Right forelimb (tissue), 1 donor: ENCODE measurements at regions not wholly inside any gene's neighbourhood (a gene's known extent, or its start where the extent isn't known, plus 50 kb on each side); places are given as distances from the start of the nearest gene placed in this dataset.

Experiments used
- DNase-seq: peaks from one replicate; pipeline ENCODE4 v3.0.0-alpha.2; 2018

DNA sequence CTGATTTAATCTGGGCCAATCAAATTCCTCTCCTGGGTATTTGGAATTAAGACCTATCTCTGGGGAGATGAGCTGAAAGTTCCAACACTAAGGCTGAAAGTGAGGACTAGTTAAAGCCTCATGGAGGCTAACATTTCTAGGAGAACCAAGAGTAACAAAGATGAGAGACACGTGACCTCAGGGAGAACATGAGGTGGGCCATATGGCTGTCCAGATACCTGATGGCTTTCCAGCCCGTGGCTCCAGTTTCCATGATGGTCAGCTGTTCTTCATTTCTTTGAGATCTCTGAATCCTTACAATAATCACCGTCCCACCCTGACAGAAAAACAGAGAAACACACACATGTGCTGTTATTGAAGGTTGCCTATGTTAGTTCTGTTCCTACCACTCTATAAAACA lies 66.1 kb downstream of the LEPR start:
- DNase-seq: no peak

DNA sequence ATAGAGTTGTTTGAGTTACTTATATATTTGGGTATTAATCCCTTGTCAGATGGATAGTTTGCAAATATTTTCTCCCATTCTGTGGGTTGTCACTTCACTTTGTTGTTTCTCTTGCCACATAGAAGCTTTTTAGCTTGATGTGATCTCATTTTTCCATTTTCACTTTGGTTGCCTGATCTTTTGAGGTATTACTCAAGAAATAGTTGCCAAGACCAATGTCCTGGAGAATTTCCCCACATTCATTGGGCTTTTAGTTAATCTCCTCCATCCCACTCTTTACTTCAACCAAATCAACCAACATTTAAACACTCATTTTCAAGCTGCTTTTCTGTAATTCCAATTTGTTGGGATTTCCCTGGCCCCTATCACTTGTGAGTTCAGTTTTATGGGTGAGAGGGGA lies 69.0 kb downstream of the LEPR start:
- no peak for DNase-seq

DNA sequence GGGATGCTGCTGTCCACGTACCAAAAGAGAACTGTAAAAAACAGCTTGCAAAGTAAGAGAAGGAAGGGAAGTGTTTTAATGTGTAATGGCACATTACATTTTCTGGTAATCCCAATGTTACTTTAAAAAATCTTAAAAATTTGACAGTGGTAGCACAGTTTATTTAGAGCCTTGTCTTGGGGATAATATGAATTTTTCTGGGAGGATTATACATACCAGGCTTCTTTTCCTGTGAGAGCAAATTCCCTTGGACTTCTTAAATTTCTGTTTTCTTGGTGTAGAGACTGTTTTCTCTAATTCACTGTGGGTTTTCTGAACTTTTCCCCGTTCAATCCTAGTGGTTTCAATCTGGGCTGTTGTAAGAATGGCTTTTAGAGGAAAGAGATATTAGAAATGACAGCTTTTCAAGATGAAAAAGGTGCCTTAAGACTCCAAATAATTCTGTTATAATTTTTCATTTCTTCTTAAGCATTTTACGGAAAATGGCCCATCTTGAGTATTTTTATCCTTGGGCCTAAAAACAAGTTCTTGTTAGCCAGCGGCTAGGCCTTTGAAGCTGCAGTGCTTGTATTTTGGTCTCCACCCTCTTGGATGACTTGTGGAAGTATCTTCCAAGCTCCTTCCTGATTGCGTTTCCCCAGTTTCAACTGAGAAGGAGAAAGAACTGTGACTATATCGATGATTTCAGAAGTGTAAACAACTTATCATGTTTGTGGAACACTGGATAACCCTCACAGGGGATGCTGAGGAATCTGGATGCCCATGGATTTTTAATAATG lies 70.0 kb downstream of the LEPR start:
- no peak for DNase-seq

DNA sequence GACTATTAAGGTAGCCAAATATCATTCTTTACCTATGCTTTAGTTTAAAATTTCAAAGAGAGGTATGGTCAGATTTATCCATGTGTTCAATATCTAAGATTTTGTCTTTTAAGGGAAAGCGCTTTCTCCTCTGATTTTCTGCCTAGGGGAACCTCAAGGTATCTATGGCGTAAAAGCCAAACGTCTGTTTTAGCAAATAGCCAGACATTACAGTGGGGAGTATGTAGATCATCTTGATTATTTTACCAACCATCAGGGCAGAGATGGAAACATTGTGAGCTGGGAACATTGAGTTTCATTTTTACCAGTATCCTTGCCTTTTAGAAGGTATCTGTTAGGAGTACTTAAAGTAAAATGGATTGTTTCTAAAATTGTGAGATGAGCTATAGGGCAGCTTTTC lies 71.0 kb downstream of the LEPR start:
- DNase-seq: no peak

DNA sequence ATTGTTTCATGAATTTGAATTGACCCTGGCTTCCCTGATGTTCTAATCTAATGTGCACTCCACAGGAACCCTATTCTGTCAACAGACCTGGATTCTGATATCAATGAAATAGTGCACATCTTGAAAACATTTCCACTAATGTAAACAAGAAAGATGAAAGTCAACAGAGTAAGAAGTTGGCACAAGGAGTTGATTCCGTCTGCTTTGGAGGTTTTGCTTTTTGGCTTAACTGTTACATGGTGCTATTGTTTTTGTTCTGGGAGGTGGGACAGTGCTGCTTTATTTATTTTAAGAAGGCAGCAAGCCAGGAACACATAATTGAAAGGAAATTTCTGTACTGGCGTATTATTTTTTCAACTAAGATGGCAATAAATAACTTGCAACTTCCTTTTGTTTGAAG lies 73.3 kb downstream of the LEPR start:
- DNase-seq: no peak

DNA sequence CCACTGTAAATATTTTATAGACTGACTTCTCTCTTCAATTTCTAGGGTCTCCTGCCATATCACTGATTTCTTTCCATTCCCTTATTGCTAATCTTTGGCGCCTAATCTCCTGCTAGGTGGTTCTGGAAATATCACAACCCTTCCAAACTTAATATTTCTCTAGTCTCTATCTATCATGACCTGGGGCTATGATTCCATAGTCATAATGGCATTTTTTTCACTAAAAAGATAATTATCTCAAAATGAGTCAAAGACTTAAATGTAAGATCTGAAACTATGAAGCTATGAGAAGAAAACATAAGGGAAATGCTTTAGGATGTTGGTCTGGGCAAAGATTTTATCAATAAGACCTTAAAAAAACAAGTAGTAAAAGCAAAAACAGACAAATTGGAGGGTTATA lies 74.2 kb downstream of the LEPR start:
- DNase-seq: no peak

DNA sequence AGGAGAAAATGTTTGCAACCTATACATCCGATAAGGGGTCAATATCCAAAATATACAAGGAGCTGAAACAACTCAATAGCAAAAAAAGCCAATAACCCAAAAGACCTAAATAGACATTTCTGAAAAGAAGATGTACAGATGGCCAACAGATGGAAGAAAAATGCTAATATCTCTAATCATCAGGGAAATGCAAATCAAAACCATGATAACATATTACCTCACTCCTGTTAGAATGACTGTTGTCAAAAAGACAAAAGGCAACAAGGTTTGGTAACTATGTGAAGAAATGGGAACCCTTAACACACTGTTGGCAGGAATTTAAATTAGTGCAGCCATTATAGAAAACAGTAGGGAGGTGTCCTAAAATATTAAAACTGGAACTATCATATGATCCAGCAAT lies 74.7 kb downstream of the LEPR start:
- DNase-seq: no peak

DNA sequence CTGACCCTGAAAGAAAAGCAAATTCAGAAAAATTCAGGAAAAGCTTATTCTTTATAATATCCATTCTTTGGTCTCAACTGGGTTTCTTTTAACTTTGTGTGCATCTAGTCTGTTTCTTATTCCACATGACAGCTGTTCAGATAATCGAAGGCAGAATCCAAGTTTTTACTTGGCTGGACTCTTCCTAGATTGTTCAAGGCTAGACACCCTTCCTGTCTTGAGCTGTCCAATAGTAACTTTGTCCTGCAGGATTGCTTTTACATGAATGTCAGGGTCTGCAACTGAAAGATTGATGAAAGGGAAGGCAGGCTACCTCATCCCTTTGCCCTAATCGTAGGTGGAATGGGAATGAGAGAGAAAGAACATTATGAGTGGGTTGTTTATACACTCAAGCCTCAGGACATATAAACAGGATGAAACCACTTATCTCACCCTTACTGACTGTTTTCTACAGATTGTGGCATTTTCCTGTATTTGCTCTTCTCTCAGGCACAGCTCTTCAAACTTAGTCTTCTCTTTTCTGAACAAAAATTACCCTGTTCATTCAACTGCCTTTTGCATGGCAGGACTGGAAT lies 76.9 kb downstream of the LEPR start:
- DNase-seq: no peak

DNA sequence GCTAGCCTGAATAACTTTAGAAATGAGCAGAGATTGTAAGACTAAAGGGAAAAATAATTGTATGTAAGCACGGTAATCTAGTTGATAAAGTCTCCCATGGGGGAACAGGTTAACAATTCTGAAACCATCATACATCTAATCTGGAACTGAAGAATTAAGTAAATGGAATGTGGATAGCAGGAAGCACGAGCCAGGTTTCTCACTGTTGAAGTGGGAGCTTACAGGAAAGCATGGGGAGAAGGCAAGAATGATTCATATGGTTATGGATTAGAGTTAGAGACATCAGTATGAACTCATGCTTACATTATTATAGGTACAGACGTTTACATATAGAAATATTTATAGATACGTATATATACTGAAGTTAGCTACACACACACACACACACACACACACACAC lies 83.0 kb downstream of the LEPR start:
- DNase-seq: no peak

DNA sequence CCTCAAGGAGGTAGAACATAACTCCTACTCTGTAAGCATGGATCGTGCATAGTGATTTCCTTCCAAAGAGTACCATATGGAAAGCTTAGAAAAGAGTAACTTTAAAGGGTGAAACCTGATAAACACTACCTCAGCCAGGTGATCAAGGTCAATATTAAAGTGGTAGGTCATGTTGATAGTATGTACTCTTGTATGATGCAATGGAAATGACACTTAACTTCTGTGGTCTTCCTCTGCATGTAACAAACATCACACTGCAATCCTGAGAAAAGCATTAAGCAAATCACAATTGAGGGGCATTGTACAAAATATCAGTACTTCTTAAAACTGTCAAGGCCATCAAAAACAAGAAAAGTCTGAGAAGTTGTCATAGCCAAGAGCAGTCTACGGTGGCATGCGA lies 83.8 kb downstream of the LEPR start:
- DNase-seq: no peak

DNA sequence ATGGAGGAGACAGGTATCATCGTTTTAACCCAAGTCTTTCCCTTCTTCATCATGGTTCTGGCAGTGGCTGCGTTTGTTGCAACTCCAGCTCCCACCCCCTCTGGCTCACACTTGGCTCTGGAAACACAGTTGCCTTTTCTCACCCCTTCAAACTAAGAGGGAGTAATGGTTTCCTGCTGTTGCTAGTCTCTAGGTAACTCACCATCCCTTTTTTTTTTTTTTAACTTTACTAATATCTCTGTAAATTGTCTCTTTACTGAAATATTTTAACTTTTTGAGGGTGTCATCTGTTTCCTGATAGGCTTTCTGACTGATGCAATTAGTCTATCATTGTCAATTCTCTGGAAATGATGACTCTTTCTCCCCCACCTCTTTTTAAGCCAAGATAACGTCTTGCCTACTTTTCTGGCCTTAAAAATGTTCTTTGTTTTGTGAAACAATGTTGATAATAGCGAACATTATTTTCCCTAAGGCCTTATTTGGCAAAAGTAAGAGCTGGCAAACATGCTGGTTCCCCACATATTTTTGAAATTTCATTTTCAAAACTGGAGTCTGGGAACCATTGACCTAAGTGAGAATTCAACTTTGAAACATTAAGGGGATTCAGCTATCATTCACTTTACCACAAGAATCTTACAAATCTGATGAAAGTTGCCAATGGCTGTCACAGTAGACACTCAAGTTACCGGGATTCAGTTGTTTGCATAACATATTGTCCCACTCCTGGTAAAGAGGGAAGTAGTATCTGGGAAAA lies 85.3 kb downstream of the LEPR start:
- DNase-seq: no peak

DNA sequence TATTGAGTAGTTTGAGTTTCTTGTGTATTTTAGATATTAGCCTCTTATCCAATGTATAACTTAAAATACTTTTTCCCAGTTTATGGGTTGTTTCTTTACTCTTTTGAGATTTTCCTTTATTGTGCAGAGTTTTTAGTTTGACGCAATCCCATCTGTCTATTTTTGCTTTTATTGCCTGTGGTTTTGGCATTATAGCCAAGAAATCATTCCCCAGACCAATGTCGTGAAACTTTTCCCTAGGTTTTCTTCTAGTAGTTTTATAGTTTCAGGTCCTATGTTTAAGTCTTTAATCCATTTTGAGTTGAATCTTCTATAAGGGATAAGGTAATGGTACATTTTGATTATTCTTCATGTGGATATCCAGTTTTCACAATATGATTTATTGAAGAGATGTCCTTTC lies 87.6 kb downstream of the LEPR start:
- DNase-seq: no peak

DNA sequence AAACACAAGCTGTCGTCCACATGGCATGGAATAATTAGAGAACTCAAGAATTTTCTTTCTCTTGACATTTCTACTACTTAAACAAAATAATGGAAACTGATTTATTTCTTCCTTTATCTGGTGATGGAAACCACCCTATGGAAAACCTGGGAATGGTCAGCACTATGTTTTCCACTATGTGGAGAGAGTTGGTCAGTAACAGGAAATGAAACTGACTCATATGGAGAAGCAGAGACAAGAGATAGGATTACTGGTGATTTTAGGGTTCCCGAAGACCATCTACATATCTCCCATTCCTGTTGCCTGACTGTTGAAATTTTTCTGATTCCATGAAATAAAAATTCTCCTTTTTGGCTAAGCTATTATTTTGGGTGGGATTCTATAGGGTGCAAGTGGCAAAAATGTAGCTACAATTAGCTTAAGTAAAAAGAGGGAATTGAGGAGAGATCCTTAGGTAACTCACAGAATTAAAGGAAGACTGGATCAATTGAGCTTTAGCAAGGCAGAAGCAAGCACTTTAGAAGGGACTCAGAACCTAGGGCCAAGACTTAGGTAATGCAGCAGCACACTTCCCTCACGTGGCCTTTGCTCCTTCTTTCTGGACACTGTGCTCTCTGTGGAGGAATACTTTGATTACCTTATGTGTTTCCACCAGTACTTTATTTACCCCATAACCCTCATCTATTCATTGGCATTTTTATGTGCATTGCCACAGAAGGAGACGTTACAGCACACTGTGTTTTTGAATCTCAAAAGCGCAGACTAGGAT lies 89.6 kb downstream of the LEPR start:
- no peak for DNase-seq

DNA sequence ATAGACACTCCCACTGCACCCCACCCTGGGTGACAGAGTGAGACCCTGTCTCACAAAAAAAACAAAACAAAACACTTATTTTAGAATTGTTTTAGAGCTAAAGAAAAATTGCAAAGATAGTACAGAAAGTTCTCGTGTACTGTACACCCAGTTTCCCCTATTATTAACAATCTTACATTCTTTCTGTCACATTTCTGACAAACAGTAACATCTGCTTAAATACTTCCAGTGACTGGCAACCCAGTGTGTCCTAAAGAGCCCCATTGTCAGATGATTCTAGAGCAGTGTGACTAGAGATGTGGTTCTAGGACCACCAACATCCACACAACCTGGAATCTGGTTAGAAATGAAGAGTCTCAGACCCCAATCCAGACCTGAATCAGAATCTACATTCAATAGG lies 90.5 kb downstream of the LEPR start:
- DNase-seq: no peak

DNA sequence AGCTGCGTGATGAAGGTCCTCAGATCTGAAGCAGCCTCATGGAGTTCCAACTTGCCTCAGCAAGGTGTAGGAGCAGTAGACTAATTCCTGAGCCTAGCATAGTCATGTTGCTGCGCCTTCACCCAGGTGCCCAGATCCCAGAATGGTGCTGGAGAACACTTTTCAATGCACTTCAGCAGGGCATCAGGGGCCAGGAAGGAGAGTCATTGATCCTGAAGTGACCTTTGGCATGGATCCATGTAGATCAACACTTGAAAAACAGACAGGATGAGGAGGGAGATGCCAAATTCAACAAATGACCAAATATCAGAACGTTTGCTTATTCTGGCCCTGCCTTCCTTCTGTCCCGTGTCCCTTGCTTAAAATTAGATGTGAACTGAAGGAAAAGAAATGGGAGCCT lies 91.9 kb downstream of the LEPR start:
- no peak for DNase-seq

DNA sequence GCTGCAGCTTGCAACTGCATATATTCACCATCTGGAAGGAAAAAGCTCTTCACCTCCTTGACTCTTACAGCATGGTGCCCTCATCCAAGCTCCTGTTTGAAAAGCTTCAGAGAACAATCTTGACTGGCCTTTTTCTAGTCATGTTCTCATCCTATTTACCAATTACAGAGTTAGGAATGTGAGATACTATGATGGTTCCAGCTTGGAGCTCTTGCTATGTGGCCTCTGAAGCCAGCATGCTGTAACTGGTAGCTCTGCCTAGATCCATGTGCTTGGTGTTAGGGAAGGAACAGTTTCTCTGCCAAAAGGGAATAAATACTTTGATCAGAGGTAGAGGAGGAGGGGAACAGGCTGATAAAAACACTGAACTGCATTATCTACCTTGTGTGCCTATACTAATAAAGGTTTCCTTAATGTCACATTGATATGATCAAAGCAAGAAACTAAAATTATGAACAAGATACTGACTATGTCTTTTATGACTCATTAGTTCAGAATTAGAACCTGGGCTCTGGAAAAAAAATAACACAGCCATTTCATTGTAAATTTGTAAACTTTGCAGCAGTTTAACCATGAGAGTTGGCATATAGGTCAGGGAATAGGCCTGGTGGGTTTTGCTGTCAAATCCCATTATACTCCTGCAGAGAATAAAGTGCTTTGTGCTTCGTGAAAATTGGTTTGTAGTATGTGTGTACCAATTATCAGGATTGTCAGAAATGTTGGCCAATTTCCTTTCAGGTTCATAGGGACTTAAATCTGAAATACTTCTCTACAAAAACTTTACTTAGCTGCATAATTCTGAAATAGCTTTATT lies 92.7 kb downstream of the LEPR start:
- DNase-seq: no peak

DNA sequence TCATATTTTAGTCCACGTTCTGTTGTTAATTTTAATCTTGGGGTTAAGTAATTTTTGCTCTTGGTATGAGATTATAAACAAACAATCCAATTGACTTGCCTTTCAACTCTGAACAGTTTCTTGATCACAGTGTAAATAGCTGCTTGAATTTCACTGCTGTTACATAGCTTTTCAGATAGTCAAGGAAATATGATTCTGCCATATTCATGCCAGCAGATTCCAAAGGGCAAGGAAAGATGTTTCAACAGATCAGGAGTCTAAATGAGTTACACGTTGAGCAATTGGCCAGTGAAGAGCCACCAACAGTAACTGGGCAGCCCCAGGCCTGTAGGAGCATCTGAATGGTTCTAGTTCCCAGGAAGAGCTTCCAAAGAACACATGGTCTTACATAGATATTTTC lies 93.6 kb downstream of the LEPR start:
- DNase-seq: no peak

DNA sequence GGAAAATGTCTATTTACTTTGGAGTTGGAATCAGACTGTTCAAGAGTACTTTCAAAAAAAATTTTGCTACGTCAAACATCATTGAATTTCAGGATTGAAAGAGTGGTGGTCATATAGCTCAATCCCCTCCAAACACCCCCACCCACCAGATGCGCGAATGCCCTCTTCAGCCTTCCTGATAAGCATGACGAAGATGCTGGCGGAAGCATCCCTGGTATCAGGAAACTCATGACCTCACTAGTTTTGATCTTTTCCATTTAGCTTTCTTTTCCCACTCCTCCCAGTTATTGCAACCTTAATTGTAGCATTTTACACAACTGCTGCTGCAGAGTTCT lies 104.4 kb downstream of the LEPR start:
- no peak for DNase-seq

DNA sequence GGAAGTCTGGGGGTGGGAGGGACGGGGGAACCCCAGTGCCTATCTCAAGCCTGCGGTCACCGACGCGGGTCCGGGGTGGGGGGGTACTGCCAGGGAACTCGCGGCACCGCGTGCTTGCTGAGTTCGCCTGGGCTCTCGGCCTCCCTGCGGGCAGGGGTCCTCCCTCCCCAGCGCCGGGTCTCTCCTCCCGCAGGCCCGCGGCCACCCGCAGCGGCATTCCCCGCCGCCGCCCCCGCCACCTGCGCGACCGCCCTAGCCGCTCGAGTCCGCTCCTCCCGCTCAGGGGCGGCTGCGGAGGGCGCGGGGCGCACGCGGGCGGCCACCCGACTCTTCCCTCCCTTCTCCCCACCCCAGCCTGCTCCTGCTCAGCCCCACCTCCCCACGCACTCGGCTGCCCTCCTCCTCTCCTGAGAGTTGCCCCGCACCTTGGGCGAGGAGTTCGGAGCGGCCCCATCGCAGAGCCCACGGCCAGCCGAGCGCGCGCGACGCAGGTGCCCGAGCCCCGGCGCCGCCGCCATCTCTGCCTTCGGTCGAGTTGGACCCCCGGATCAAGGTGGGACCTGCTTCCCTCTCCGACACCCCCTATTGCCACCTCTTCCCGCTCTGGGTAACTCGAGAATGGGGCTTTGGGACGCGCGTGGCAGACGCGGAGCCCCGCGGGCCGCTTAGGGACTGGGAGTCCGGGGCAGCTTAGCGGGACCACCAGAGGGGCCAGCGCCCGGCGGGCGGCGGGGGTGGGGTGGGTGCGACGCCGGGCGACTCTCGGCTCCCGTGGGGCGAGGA lies 105.0 kb downstream of the LEPR start:
- peak; percentile 52 for DNase-seq

DNA sequence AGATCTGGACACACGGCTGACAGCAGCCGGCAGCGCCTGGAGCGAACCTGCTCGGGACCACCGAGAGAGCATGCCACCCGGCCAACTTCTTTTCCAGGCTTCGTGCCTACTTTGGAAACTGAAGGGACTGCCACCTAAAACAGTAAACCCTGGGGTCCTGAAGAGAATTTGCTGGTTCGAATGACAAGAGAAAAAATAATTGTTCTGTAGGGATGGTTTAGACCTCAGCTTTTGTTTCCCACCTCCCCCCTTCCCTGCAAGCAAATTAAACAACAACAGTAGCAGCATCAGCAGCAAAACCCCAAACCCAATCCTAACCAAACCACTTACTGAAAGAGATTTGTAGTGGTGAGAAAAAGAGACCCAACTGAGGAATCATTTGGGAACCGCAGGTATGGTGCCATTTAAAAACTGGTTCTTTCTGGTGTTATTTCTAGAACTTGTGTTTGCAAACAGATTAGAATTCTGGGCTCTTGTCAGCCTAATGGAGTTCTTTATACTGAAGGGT lies 105.6 kb downstream of the LEPR start:
- no peak for DNase-seq

DNA sequence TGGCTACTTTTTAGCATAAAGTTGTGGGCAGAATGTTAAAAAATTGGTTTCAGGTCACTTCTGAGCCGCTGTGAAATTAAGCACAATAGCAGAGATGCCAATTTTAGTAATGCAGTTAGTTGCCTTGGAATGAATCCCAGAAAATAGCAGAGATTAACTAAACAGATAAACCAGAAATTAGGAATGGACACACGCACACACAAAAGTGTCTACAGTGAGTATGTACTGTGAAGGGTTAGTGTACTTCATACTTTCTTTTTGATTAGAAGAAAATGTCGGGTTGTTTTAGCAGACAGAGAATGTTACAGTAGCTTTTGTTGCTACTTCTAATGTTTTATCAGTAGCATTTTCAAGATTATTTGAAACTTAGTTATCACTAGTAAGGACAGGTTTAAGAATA lies 106.7 kb downstream of the LEPR start:
- no peak for DNase-seq
